HEK293 (cell line): ENCODE measurements at regions not wholly inside any gene's neighbourhood (a gene's known extent, or its start where the extent isn't known, plus 50 kb on each side); places are given as distances from the start of the nearest gene placed in this dataset.

Source experiments
- CTCF ChIA-PET: fragments of 350-600 bp; formaldehyde crosslinking; extraction: SDS; loops from one replicate; lab custom pipeline; 2021; ENCODE audit warnings: antibody characterized with exemption; lab: Yijun Ruan, JAX
- POLR2A ChIA-PET: fragments of 300-600 bp; formaldehyde crosslinking; extraction: SDS; loops from one replicate; lab custom pipeline; 2020; ENCODE audit warnings: antibody characterized with exemption, inconsistent platforms; lab: Yijun Ruan, JAX
- H3K27ac ChIP-seq: fragments of 200-500 bp; sonication (Bioruptor generic); 2 replicates; pipeline ENCODE4 v1.5.1; 2014; ENCODE audit warnings: low read depth, low read length, control low read depth, inconsistent platforms; ENCODE audit errors: extremely low read depth
- H3K36me3 ChIP-seq, 2 experiments: fragments of 200-500 bp in 1 of 2; sonication (Bioruptor generic) in 1 of 2; 1 replicate in 1 of 2; 2 replicates in 1 of 2; pipeline ENCODE4 v1.5.1; 2014 to 2017; ENCODE audit warnings: inconsistent platforms in 2 of 2, low read length in 2 of 2; ENCODE audit not compliant: control insufficient read depth in 2 of 2, insufficient read depth in 1 of 2
- H3K4me1 ChIP-seq: fragments of 200-500 bp; sonication (Bioruptor generic); 2 replicates; pipeline ENCODE4 v1.5.1; 2014; ENCODE audit warnings: mild to moderate bottlenecking, low read length, inconsistent platforms; ENCODE audit not compliant: control insufficient read depth, insufficient read depth
- H3K4me3 ChIP-seq: 2 replicates; pipeline ENCODE4 v1.5.1; 2011; ENCODE audit warnings: low read depth, mild to moderate bottlenecking, control low read depth, low read length, moderate library complexity
- H3K9me3 ChIP-seq: fragments of 200-500 bp; sonication (Bioruptor generic); 2 replicates; pipeline ENCODE4 v1.5.1; 2014; ENCODE audit warnings: low read depth, low read length, inconsistent platforms; ENCODE audit not compliant: control insufficient read depth, insufficient read depth
- OVOL3 ChIP-seq: fragments of 450-650 bp; formaldehyde crosslinking; IDR thresholded peaks from 2 replicates; pipeline ENCODE4 v1.5.1; 2016; ENCODE audit warnings: missing biosample characterization, missing genetic modification characterization
- SP3 ChIP-seq: fragments of 450-650 bp; formaldehyde crosslinking; IDR thresholded peaks from 2 replicates; pipeline ENCODE4 v1.5.1; 2016; ENCODE audit warnings: missing biosample characterization, missing genetic modification characterization
- ZNF133 ChIP-seq: fragments of 450-650 bp; formaldehyde crosslinking; IDR thresholded peaks from 2 replicates; pipeline ENCODE4 v1.5.1; 2016; ENCODE audit warnings: missing biosample characterization, missing genetic modification characterization
- ZNF138 ChIP-seq: fragments of 450-650 bp; formaldehyde crosslinking; IDR thresholded peaks from 2 replicates; pipeline ENCODE4 v1.5.1; 2016; ENCODE audit warnings: missing biosample characterization, missing genetic modification characterization, borderline replicate concordance
- ZNF146 ChIP-seq: fragments of 450-650 bp; formaldehyde crosslinking; IDR thresholded peaks from 2 replicates; pipeline ENCODE4 v1.5.1; 2016; ENCODE audit warnings: missing biosample characterization, missing genetic modification characterization
- ZNF23 ChIP-seq: fragments of 450-650 bp; formaldehyde crosslinking; IDR thresholded peaks from 2 replicates; pipeline ENCODE4 v1.5.1; 2016; ENCODE audit warnings: missing biosample characterization, missing genetic modification characterization, borderline replicate concordance
- ZNF266 ChIP-seq: fragments of 450-650 bp; formaldehyde crosslinking; IDR thresholded peaks from 2 replicates; pipeline ENCODE4 v1.5.1; 2016; ENCODE audit warnings: missing biosample characterization, missing genetic modification characterization, low read depth
- ZNF596 ChIP-seq: fragments of 450-650 bp; IDR thresholded peaks from 2 replicates; pipeline ENCODE4 v1.5.0; 2018; ENCODE audit warnings: missing biosample characterization, mild to moderate bottlenecking, missing genetic modification characterization, moderate library complexity
- ZNF621 ChIP-seq: fragments of 450-650 bp; formaldehyde crosslinking; IDR thresholded peaks from 2 replicates; pipeline ENCODE4 v1.5.1; 2017; ENCODE audit warnings: missing biosample characterization, missing genetic modification characterization
- ZNF624 ChIP-seq: fragments of 450-650 bp; formaldehyde crosslinking; IDR thresholded peaks from 2 replicates; pipeline ENCODE4 v1.5.1; 2017; ENCODE audit warnings: missing biosample characterization, missing genetic modification characterization
- ZNF707 ChIP-seq: fragments of 450-650 bp; formaldehyde crosslinking; IDR thresholded peaks from 2 replicates; pipeline ENCODE4 v1.5.1; 2016; ENCODE audit warnings: missing biosample characterization, missing genetic modification characterization
- ZNF768 ChIP-seq: fragments of 450-650 bp; formaldehyde crosslinking; IDR thresholded peaks from 2 replicates; pipeline ENCODE4 v1.5.1; 2018; ENCODE audit warnings: missing biosample characterization, mild to moderate bottlenecking, missing genetic modification characterization
- TF ChIP-seq, protein P1 (sequence below): fragments of 450-650 bp; IDR thresholded peaks from 2 replicates; pipeline ENCODE4 v1.5.1; 2018; ENCODE audit warnings: missing biosample characterization, mild to moderate bottlenecking, missing genetic modification characterization
- TF ChIP-seq, protein P2 (sequence below): fragments of 450-650 bp; formaldehyde crosslinking; IDR thresholded peaks from 2 replicates; pipeline ENCODE4 v1.5.1; 2016; ENCODE audit warnings: missing biosample characterization, missing genetic modification characterization
- TF ChIP-seq, protein P3 (sequence below): fragments of 450-650 bp; formaldehyde crosslinking; IDR thresholded peaks from 2 replicates; pipeline ENCODE4 v1.5.1; 2016; ENCODE audit warnings: missing biosample characterization, missing genetic modification characterization
- TF ChIP-seq, protein P4 (sequence below): fragments of 450-650 bp; formaldehyde crosslinking; IDR thresholded peaks from 2 replicates; pipeline ENCODE4 v1.5.1; 2016; ENCODE audit warnings: missing biosample characterization, missing genetic modification characterization, low read depth
- TF ChIP-seq, protein P5 (sequence below): fragments of 450-650 bp; formaldehyde crosslinking; IDR thresholded peaks from 2 replicates; pipeline ENCODE4 v1.5.1; 2017; ENCODE audit warnings: missing biosample characterization, missing genetic modification characterization

DNA sequence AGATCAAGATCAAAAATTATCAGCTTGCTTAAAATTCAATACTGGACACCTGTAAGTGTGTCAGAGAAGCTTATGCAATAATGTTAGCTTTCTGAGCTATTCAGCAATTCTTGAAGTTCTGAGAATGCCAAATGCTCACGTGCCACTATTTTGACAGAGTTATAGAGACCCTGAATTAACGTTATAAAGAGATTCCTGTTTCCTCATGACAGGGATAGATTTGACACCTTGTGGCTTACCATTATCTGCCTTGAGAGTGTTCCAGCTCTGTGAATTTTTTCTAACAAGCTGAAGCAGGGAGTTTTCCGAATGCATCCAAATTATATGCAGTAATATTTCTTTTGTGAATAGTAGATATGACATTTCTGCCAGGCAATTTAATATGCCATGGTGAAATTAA, 781.6 kb downstream of the ADGRL2 start:
- no peak overlapping the region for H3K4me3 ChIP-seq
- TF ChIP-seq ZNF133 (tag by site-specific recombination) (no peak), ZNF624 (tag by site-specific recombination) (no peak)
- H3K27ac ChIP-seq = no peak overlapping the region
- CTCF ChIA-PET = no interaction called here
- no peaks in the 10 kb centered on the region for H3K36me3 ChIP-seq
- POLR2A ChIA-PET = no interaction called here
- H3K4me1 ChIP-seq = no peaks in the 10 kb centered on the region
- no peaks in the 10 kb centered on the region for H3K9me3 ChIP-seq

DNA sequence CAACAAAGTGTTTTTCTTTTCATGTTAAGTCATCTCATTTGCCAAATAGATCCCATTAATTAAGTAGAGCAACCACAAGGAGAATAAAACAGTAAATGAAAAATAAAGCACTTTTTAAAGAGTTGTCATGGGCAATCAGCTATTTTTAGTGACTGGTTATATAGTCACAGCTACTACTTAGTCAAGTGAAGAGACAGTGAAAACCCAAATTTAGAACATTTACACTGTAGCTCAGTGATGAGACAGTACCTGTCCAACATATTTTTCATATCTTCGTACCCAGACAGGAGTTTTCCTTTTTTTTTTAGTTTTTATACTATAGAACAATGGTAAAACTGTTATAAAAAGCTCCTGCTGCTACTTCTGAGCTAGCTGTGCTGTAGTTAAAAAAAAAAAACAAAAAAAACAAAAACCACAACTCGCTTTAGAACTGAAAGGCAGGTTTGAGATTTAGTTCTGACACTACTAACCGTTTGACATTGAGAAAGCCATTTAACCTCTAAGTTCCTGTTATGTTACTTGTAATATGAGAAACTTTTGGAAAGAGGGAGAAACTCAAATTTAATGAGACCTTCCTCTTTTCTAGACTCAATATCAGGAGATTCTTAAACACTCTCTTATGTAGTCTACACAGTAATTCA, 777.5 kb downstream of the ADGRL2 start:
- no peaks in the 10 kb centered on the region for H3K9me3 ChIP-seq
- TF ChIP-seq ZNF146 (tag by site-specific recombination) (no peak), ZNF596 (tag by site-specific recombination) (no peak), ZNF23 (no peak), SP3 (tag by site-specific recombination) (no peak), ZNF266 (no peak), OVOL3 (no peak), ZNF621 (no peak)
- TF ChIP-seq, protein P1, sequence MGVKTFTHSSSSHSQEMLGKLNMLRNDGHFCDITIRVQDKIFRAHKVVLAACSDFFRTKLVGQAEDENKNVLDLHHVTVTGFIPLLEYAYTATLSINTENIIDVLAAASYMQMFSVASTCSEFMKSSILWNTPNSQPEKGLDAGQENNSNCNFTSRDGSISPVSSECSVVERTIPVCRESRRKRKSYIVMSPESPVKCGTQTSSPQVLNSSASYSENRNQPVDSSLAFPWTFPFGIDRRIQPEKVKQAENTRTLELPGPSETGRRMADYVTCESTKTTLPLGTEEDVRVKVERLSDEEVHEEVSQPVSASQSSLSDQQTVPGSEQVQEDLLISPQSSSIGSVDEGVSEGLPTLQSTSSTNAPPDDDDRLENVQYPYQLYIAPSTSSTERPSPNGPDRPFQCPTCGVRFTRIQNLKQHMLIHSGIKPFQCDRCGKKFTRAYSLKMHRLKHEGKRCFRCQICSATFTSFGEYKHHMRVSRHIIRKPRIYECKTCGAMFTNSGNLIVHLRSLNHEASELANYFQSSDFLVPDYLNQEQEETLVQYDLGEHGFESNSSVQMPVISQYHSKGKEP (tag by site-specific recombination) = no peak
- TF ChIP-seq, protein P2, sequence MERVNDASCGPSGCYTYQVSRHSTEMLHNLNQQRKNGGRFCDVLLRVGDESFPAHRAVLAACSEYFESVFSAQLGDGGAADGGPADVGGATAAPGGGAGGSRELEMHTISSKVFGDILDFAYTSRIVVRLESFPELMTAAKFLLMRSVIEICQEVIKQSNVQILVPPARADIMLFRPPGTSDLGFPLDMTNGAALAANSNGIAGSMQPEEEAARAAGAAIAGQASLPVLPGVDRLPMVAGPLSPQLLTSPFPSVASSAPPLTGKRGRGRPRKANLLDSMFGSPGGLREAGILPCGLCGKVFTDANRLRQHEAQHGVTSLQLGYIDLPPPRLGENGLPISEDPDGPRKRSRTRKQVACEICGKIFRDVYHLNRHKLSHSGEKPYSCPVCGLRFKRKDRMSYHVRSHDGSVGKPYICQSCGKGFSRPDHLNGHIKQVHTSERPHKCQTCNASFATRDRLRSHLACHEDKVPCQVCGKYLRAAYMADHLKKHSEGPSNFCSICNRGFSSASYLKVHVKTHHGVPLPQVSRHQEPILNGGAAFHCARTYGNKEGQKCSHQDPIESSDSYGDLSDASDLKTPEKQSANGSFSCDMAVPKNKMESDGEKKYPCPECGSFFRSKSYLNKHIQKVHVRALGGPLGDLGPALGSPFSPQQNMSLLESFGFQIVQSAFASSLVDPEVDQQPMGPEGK (tag by site-specific recombination) = no peak
- TF ChIP-seq, protein P3, sequence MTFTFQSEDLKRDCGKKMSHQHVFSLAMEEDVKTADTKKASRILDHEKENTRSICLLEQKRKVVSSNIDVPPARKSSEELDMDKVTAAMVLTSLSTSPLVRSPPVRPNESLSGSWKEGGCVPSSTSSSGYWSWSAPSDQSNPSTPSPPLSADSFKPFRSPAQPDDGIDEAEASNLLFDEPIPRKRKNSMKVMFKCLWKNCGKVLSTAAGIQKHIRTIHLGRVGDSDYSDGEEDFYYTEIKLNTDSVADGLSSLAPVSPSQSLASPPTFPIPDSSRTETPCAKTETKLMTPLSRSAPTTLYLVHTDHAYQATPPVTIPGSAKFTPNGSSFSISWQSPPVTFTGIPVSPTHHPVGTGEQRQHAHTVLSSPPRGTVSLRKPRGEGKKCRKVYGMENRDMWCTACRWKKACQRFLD (tag by site-specific recombination) = no peak
- TF ChIP-seq, protein P4, sequence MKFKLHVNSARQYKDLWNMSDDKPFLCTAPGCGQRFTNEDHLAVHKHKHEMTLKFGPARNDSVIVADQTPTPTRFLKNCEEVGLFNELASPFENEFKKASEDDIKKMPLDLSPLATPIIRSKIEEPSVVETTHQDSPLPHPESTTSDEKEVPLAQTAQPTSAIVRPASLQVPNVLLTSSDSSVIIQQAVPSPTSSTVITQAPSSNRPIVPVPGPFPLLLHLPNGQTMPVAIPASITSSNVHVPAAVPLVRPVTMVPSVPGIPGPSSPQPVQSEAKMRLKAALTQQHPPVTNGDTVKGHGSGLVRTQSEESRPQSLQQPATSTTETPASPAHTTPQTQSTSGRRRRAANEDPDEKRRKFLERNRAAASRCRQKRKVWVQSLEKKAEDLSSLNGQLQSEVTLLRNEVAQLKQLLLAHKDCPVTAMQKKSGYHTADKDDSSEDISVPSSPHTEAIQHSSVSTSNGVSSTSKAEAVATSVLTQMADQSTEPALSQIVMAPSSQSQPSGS = no peak
- no peak overlapping the region for H3K27ac ChIP-seq
- no peak overlapping the region for H3K4me3 ChIP-seq
- ChIA-PET POLR2A (no interaction called here), CTCF (interaction anchor here (0.6 kb wide), 1 partner anchor 203 kb away, joined by 3 read pairs; no protein-coding TSS in a partner anchor)
- H3K4me1 ChIP-seq = no peaks in the 10 kb centered on the region
- H3K36me3 ChIP-seq = no peaks in the 10 kb centered on the region

DNA sequence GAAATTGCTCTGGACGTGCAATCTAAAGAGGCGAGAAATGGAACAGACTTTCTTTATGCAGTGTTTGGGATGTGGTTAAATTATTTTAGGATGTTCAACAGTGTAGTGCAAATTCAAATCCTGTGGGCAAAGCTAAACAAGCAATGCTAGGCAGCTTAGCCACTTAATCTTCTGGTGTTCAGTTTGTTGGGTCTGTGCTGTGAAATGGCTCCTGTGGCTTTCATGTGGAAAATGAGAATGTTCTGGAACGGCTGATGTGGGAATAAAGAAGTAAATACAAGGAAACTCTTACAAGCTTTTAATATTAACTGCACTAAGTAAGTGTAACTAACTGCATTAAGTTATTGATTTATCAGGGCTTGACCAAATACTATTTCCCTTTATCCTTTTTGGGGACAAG, 766.6 kb downstream of the ADGRL2 start:
- Histone ChIP-seq H3K27ac (no peak overlapping the region), H3K9me3 (no peaks in the 10 kb centered on the region), H3K36me3 (no peaks in the 10 kb centered on the region), H3K4me3 (no peak overlapping the region), H3K4me1 (peaks cover 3% of the 10 kb centered on the region)
- CTCF ChIA-PET = no interaction called here
- TF ChIP-seq ZNF707 (tag by site-specific recombination) (no peak), ZNF768 (tag by site-specific recombination) (no peak), ZNF138 (tag by site-specific recombination) (no peak)
- TF ChIP-seq, protein P5, sequence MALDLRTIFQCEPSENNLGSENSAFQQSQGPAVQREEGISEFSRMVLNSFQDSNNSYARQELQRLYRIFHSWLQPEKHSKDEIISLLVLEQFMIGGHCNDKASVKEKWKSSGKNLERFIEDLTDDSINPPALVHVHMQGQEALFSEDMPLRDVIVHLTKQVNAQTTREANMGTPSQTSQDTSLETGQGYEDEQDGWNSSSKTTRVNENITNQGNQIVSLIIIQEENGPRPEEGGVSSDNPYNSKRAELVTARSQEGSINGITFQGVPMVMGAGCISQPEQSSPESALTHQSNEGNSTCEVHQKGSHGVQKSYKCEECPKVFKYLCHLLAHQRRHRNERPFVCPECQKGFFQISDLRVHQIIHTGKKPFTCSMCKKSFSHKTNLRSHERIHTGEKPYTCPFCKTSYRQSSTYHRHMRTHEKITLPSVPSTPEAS (tag by site-specific recombination) = no peak
- POLR2A ChIA-PET = no interaction called here
